HG03066 (cell line): ENCODE measurements at regions not wholly inside any gene's neighbourhood (a gene's known extent, or its start where the extent isn't known, plus 50 kb on each side); places are given as distances from the start of the nearest gene placed in this dataset.
"Not testable (repeated sequence)": the region's sequence is repeated elsewhere in the genome, so short reads cannot be mapped to it uniquely, and the experiment has no call there.

ENCODE experiments used
- ATAC-seq: cut with Tn5 transposase; IDR thresholded peaks from one replicate; pipeline ENCODE4 v1.9.1; 2021; ENCODE audit warnings: low read depth; ENCODE audit not compliant: unreplicated experiment

DNA sequence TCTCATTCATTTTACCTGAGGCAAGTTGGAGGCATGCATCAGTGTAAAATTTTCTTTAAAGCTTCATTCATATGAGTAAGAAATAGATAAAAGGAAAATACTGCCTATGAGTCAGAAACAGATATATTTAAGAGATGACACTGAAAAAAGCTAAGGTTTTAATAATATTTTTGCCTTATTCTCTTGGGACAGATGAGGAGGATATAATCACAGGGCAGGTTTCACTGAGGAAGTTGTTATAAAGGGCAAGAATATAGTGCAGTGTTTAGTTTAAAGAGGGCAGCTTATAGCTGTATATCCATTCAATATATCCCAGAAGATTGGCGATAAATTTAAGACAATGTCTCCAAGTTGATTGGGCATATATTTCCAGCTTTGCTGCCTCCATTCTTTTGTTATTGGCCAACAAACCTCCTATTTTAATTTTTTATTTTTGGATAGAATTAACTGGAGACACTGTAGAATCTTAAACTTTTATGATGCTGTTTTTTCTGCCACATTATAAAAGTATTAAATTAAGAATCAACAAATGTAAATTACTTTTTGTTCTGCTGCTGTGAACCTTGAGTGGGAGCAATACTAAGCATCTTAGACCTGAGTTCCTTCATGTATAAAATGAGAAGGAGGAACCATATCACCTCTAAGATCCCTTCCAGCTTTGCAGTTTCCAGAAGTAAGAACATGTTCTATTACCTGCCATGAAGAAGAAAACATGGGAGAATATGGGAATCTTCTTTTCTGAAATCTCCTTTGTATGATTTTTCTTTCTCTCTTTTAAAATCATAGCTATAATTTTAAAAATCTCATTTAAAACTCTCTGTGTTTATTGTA lies 171.6 kb downstream of the S1PR1 start:
- peak; percentile 9 for ATAC-seq

DNA sequence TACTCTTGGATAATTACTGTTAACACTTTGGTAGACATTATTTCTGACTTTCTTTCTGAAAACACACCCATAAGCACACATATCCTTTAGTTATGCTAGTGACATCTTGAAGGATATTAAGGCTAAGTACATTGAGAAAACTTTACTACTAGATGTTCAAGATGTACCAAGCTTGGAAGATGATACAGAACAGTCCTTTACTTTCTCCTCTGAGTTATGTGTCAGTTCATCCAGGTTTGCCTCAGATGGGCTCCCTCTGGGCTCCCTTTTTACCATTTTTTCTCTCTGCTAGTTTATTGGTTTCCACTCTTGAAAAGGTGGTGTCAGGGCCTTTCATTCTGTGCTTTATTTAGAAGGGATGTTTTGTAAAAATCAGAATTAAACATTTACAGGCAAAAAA lies 172.3 kb downstream of the S1PR1 start:
- ATAC-seq, result no peak

DNA sequence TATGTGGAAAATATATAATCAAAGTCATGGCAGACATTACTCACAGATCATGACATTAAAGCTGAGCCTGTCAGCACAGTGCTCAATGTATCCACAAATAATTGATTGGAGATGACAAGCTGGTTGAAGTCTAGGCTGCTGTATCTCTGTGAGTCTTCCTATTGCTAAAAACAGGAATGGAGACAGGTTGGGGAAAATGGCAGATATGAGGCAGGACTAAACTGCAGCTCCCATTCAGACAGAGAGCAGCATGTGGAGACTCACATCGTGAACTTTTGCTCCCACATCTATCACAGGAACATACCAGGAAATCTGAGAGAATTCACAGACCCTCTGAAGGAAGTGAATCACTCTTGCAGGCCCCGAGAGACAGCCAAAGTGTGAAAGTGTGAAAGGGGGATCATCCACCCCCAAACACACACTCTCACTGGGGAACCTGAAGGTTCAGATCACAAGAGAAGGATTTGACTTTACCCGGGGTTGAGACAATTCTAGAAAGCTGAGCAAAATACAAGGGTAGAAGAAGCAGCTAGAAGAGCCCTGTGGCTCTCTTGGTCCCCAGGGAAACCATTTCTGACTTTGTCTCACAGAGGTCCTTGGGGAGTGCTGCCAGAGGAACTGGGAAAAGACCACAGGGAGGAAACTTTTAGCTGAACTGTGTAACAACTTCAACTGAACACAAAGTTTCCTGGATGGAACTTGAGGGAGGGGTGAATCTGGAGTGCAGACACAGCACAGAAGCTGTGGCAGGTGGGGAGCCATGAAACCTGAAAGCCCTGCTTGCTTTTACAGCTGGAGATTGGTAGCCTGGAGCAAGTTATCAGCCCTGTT lies 173.4 kb downstream of the S1PR1 start:
- ATAC-seq, result peak; percentile 39

DNA sequence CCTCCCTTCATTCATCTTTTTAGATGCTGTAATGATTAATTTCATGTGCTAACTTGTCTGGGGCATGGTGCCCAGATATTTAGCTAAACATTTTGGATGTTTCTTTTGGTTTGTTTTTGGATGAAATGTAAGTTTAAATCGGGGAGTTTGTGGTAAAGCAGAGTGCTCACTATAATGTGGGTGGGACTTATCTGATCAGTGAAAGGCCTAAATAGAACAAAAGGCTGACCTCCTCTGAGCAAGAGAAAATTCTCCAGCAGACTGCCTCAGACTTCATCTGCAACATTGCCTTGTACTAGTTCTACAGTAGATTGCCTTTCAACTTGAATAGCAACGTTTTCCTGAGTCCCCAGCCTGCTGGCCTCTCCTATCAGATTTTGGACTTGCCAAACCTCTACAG lies 183.6 kb downstream of the S1PR1 start:
- ATAC-seq, result no peak

DNA sequence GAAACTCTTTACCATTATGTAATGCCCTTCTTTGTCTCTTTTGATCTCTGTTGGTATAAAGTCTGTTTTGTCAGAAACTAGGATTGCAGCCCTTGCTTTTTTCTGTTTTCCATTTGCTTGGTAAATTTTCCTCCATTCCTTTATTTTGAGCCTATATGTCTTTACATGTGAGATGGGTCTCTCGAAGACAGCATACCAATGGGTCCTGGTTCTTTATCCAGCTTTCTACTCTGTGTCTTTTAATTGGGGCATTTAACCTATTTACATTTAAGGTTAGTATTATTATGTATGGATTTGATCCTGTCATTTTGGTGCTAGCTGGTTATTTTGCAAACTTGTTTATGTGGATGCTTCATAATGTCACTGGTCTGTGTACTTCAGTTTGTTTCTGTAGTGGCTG lies 191.3 kb downstream of the S1PR1 start:
- ATAC-seq, result not testable (repeated sequence)

DNA sequence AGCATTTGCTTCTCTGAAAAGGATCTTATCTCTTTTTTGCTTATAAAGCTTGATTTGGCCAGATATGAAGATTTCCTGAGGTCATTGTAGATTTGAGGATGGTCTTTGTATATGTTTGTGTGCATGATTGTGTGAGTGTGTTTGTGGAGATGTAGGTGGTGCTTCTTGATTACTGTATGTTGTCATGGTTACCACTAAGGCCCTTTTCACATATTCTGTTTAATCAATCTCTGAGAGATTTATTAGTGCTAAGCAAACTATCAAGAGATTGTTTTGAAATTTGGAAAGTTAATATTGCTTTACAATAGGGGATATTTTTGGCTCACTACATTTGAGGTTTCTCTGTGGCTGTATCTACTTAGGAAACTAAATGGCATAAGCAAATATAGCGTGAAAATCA lies 191.7 kb downstream of the S1PR1 start:
- ATAC-seq, result no peak

DNA sequence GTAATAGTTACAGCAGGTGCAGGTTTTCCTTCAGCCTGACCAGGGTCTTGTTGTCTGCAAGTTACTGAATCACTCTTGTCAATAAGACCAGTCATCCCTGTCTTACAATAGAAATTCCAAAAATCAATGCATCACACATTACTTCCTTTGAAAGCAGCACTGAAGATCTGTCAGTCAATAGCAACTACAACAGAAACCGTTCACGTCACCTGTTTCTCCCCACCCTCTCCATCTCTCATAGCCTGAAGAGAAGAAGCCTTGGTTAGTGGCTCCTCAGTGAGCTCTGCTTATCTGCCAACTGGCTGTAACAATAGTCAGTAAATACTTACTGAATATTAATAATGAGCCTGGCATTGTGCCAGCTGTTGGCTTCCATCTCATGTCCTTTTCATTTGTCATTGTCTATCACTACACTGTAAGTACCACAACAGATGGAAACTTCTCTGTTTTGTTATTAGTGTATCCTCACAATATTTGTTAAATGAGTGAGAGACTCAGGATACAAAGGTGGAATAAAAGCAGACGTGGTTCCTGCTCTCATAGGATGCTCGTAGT lies 195.2 kb downstream of the S1PR1 start:
- no peak for ATAC-seq

DNA sequence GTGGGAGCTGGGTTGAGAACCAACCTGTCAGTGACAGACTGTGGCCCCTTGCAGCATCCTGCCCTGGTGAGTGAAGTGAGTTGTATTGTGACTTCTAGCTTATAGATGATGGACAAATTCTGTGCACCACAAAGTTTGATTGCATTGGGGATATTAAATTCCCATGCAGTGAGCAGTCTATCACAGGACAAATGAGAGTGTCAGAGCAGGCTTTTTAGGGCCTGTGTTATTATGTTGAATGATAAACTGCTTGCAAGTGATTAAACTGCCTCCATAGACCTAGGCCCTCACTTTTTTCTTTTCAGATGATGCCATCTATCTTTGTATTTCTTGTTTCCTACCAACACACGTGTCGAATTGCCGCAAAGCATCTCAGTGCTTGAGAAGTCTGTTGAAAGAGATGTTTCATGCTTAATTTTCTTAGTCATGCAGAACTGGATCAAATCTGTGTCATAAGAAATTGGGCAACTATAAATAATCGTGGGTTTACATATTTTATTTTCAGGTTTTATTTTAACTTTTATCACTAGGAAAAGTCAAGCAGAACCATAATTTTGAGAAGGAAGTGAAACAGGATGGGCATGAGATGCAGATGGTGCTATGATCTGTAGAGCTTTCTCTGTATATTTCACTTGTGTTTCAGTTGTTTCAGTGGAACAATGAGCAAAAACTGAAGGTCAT lies 199.2 kb downstream of the S1PR1 start:
- ATAC-seq, result peak; percentile 67

DNA sequence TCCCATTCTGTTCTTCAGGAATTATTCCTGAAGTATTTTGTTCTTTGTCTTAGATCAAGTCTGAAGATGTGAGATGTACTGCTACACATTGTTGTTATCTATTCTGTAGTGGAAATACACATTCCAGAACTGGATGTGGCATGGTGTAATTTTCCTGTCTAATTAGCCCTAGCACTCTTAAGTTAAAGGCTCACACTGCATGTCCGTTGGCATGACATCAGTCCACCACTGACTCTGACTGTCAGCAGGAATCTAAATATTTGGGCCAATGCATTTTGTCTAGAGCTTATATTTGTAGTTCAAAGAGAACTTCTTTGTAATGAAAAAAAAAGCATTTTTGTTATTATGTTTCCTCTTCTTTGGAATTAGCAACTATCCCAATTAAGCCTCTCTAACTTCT lies 201.0 kb downstream of the S1PR1 start:
- no peak for ATAC-seq

GRCh38 chr1:101438359-101438758 lies 201.5 kb downstream of the S1PR1 start:
- ATAC-seq, result no peak

DNA sequence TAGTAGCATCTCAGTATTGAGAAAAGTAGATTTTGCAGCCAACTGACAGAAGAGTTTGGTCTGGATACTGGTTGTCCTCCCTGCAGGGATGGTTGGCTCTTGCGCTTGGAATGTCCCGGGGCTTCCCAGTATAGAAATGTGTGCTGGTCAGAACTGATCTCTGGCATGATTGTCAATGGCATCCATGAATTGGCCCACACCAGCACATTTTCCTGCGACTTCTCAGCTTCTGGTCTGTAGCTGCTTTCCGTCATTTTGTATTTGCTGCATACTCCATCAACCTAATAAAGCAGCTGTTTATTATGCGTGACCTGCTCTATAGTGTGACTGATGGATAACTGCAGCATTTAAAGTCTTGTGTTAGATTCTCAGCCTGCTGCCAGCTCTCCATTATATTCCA lies 203.7 kb downstream of the S1PR1 start:
- no peak for ATAC-seq

GRCh38 chr1:101444381-101444780 lies 207.6 kb downstream of the S1PR1 start:
- no peak for ATAC-seq

DNA sequence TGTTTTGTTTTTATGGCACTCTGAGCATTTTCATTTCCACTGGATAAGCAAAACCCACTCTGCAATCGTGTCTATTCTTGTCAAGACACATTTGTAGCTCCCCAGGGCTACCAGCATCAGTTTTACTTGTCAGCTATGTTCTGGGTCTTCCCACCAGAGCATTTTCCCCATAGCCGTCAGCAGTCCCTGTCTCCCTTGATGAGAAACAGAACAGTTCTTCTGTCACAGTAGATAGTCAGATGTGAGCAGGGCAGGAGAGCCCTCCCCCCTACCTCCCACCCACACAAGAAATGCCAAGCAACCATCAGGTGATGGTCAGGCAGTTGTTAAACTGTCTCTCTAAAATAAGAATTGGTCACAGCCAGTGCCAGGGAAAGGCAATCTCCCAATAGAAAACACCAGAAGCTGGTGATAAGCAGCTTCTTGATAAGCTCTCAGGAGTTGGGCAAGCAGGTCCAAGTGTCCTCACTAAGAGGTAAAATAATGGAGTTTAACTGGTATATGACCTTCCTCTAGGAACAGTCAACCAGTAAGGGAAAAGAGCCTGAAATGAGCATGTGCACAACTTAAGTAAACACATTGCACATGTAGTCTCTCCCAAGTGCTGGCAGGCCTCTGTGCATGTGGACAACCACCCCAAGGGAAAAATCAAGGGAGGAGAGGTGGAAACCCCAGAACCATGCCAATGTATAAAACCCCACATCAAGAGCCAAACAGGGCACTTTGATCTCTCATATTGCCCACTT lies 208.2 kb downstream of the S1PR1 start:
- ATAC-seq, result no peak

GRCh38 chr1:101448018-101448417 lies 211.2 kb downstream of the S1PR1 start:
- ATAC-seq, result no peak

- ATAC-seq, result not testable (repeated sequence)
These were observed 213.9 kb downstream of the S1PR1 start for GRCh38 chr1:101450691-101451090.

- ATAC-seq, result peak; percentile 45
These were observed 215.1 kb downstream of the S1PR1 start for GRCh38 chr1:101451888-101452287.

- ATAC-seq, result no peak
These were observed 216.0 kb downstream of the S1PR1 start for GRCh38 chr1:101452825-101453224.

DNA sequence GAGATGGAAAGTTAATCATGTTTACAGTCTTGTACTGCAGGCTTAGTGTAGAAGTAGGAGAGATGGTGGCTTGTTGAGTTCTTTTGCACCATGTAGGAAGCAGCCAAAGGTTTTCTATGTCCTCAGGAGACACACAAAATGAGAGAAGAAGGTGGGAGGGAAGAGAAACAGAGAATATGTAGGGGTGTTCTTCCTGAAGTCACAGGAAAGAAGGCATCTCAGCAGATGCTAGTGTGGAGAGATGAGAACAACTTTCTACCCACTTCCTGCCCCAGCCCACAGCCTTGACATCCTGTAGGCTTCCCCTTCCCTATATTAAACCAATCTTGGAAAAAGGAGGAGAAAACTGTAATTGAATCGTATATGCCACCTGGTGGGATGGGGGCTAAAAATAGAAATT lies 217.0 kb downstream of the S1PR1 start:
- ATAC-seq, result peak; percentile 54

DNA sequence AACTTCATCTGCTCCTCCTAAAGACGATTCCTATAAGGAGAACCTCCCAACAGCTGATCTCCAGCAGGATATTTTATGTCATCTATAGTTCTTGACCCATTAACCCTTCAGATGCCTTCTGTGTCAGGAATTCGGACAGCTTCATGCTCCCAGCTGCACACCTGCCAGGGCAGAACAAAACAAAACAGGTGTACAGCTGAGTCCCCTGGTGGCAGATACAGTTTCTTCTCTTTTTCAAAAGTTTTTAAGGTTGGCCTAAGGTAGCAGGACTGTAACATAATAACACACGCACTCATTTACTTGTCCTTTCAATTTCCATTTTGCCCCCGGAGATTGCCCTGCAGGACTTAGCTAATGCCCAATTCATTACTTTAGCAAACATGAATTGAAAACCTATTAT lies 218.3 kb downstream of the S1PR1 start:
- ATAC-seq, result no peak

- ATAC-seq, result no peak
These were observed 223.9 kb downstream of the S1PR1 start for GRCh38 chr1:101460739-101461138.
